Psoas muscle (tissue), 7 donors: ENCODE measurements at regions not wholly inside any gene's neighbourhood (a gene's known extent, or its start where the extent isn't known, plus 50 kb on each side); places are given as distances from the start of the nearest gene placed in this dataset.
A peak's percentile ranks its signal among the peaks of the same experiment; 100 is the strongest.

Source experiments
- ATAC-seq, 4 donors: fragments of 200-7000 bp; cut with Tn5 transposase; one replicate each; pipeline ENCODE4 v1.9.1; 2020; ENCODE audit warnings: moderate library complexity in 3 of 4, mild to moderate bottlenecking in 2 of 4
- DNase-seq, 2 donors: peaks; one replicate each; pipeline ENCODE4 v3.0.0-alpha.2; 2020
- H3K27ac ChIP-seq: fragments of 200-600 bp; one replicate; pipeline ENCODE4 v1.8.0; 2022
- H3K27me3 ChIP-seq, 3 donors: fragments of 200-600 bp in 1 of 3; one replicate each; pipeline versions ENCODE4 v1.6.1 to v1.8.0; 2013 to 2022; ENCODE audit warnings: low read length in 2 of 3, mild to moderate bottlenecking in 2 of 3, moderate library complexity in 1 of 3; ENCODE audit not compliant: insufficient read depth in 3 of 3
- H3K36me3 ChIP-seq, 2 donors: fragments of 200-600 bp in 1 of 2; one replicate each; pipeline versions ENCODE4 v1.6.1 to v1.8.0; 2013 to 2022; ENCODE audit warnings: low read depth in 1 of 2, mild to moderate bottlenecking in 1 of 2, moderate library complexity in 1 of 2; ENCODE audit not compliant: insufficient read depth in 1 of 2
- H3K4me1 ChIP-seq: fragments of 200-600 bp; one replicate; pipeline ENCODE4 v1.8.0; 2022
- H3K4me3 ChIP-seq: fragments of 200-600 bp; one replicate; pipeline ENCODE4 v1.8.0; 2022; ENCODE audit warnings: mild to moderate bottlenecking
- H3K9me3 ChIP-seq: fragments of 200-600 bp; one replicate; pipeline ENCODE4 v1.8.0; 2022
- WGBS, 3 donors: extraction: QIAGEN DNeasy Blood & Tissue Kit; methylation state at CpG; one replicate each; pipeline versions ENCODE4 v1.1.6 to v1.1.7; 2013; 5-methylcytosine and 5-hydroxymethylcytosine counted together
- intact Hi-C, 2 donors: fragments of 100-400 bp; cut with DNase I; formaldehyde crosslinking; loops; one replicate each; pipeline versions ENCODE4 v1.11.0 to v1.14.2; 2022
- TF ChIP-seq, protein P1 (sequence below): fragments of 200-600 bp; IDR thresholded peaks from one replicate; pipeline ENCODE4 v1.8.0; 2022; ENCODE audit warnings: antibody characterized with exemption
- donor health status: healthy with polysubstance abuse.
- donor health status: DM: no; HTN: no; CAD: no; lungs with moderate emphysema.
- donor health status: Bipolar disorder and iron deficiency.
- donor health status: healthy.
- donor health status: DM: yes; HTN: yes; CAD: no.
- donor health status: DM: no; HTN: no; CAD: no.
- donor health status: DM: yes; HTN: yes; CAD: no.

DNA sequence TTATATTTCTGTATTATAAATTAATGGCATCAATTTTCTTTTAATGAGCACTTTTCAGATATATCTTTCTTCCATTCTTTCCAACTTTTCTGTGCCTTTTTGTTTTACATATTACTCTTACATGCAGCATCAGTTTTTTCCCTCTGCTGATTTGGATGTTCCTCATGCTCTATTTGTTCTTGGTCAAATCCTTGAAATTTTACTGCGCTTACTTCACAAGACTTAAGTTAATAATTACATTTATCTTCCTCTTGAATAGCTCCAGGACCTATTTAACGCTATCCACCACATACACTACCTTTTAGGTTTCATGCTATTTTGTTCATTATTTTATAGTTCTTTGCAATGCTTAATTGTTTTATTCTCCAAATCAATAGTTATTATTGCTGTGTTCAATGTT is 97.6 kb upstream of the CTTNBP2 start:
- Histone ChIP-seq H3K27ac (no peak overlapping the region), H3K4me1 (no peaks in the 10 kb centered on the region), H3K27me3 (no peaks in the 10 kb centered on the region), H3K9me3 (no peaks in the 10 kb centered on the region), H3K4me3 (no peak overlapping the region), H3K36me3 (no peaks in the 10 kb centered on the region)
- intact Hi-C loops = no loop called here
- DNase-seq = no peak
- ATAC-seq = no peak
- WGBS, 3 donors = 88 to 95% (median 93%) methylated on average over 2 of the region's 2 CpGs
- TF ChIP-seq, protein P1, sequence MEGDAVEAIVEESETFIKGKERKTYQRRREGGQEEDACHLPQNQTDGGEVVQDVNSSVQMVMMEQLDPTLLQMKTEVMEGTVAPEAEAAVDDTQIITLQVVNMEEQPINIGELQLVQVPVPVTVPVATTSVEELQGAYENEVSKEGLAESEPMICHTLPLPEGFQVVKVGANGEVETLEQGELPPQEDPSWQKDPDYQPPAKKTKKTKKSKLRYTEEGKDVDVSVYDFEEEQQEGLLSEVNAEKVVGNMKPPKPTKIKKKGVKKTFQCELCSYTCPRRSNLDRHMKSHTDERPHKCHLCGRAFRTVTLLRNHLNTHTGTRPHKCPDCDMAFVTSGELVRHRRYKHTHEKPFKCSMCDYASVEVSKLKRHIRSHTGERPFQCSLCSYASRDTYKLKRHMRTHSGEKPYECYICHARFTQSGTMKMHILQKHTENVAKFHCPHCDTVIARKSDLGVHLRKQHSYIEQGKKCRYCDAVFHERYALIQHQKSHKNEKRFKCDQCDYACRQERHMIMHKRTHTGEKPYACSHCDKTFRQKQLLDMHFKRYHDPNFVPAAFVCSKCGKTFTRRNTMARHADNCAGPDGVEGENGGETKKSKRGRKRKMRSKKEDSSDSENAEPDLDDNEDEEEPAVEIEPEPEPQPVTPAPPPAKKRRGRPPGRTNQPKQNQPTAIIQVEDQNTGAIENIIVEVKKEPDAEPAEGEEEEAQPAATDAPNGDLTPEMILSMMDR = no peak

DNA sequence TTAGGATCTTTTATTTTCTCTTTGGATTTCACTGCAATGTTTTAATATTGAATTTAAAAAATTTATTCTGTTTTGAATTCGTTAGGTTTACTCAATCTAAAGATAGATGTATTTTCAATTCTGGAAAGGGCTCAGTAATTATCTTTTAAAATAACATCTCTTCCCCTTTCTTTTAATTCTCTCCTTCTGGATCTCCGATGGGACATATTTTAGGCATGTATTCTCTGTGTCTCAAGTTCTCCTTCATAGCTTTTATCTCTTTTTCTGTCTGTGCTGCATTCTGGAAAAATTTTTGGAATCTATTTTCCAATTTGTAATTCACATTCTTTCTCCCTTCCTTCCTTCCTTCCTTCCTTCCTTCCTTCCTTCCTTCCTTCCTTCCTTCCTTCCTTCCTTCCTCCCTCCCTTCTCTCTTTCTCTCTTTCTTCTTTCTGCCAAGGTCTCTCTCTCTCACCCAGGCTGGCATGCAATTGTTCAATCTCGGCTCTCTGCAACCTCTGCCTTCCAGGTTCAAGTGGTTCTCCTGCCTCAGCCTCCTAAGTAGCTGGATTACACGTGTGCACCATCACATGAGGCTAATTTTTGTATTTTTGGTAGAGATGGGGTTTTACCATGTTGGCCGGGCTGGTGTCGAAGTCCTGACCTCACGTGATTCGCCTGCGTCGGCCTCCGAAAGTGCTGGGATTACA is 98.5 kb upstream of the CTTNBP2 start:
- no peak overlapping the region for H3K27ac ChIP-seq
- no peak for DNase-seq
- no peaks in the 10 kb centered on the region for H3K9me3 ChIP-seq
- intact Hi-C loops = no loop called here
- 78 to 81% (median 80%) methylated on average over 11 of the region's 11 CpGs for WGBS, 3 donors
- H3K36me3 ChIP-seq = no peaks in the 10 kb centered on the region
- H3K4me3 ChIP-seq = no peak overlapping the region
- TF ChIP-seq, protein P1 = no peak
- no peaks in the 10 kb centered on the region for H3K4me1 ChIP-seq
- ATAC-seq = no peak
- H3K27me3 ChIP-seq = no peaks in the 10 kb centered on the region

DNA sequence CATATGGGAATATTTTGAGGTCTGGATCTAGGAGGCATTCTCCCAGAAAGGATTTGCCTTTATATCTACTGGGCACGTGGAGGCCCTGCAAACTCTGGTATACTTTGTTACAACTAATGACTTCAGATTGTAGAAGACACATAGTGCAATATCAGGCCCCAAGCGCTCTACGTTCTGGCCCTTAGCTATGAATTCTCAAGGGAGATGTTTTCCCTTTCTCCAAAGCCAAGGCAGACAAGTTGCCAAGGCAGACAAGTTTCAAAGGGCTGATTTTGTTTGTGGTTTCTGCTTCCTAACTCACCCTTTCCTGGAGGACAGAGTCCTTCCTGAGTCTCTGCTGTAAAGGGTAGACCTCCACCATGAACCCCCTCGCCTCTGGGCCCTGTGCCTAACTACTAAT is 99.4 kb upstream of the CTTNBP2 start:
- H3K27ac ChIP-seq = no peak overlapping the region
- WGBS, 3 donors = 31 to 44% (median 34%) methylated on average over 4 of the region's 4 CpGs
- ATAC-seq (peak in 1 of 4 donors; percentile 54), DNase-seq (no peak)
- H3K9me3 ChIP-seq = no peaks in the 10 kb centered on the region
- H3K4me1 ChIP-seq = no peaks in the 10 kb centered on the region
- no peak overlapping the region for H3K4me3 ChIP-seq
- intact Hi-C loops = no loop called here
- TF ChIP-seq, protein P1 = no peak
- H3K36me3 ChIP-seq = no peaks in the 10 kb centered on the region
- no peaks in the 10 kb centered on the region for H3K27me3 ChIP-seq

DNA sequence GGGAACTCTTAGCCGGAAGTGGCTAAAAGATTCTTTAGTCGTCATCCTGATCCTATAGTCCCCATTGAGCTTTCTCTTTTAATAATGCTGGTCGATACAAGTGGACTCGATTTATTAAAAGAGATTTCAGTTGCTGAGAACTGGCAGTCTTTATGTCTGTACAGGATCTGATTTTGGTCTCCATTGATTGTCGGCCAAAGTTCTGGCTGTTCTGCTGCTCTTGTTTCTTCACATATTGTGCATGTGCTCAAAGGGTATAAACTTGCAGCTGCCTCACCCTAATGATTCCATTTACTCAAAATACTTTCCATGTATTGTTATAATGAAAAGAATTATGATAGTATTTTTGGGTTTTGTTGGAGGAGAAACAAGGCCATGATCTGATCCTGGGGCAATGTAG is 100.7 kb upstream of the CTTNBP2 start:
- TF ChIP-seq, protein P1 = no peak
- Histone ChIP-seq H3K4me3 (no peak overlapping the region), H3K27me3 (no peaks in the 10 kb centered on the region), H3K4me1 (no peaks in the 10 kb centered on the region), H3K9me3 (no peaks in the 10 kb centered on the region), H3K27ac (no peak overlapping the region), H3K36me3 (no peaks in the 10 kb centered on the region)
- ATAC-seq (no peak), DNase-seq (no peak)
- 80 to 92% (median 88%) methylated on average over 5 of the region's 5 CpGs for WGBS, 3 donors
- intact Hi-C loops = no loop called here

DNA sequence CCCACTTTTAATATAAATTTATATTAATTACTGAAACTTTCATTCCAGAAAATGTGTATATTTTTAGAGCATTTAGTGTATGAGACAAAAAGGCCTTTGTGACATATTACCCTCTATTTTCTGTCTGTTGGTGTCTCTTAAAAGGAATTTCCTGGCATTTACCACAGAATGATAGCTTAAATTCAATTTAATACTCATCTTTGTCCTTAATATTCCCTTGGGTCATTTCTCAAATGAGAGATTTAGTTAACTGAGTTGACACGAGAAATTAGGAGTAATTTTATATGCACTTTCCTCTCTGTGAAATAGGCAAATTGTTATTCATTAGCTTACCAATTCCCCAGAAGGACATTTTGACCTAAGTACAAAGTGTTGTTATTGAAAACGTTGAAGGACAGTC is 101.7 kb upstream of the CTTNBP2 start:
- TF ChIP-seq, protein P1 = no peak
- DNase-seq = no peak
- intact Hi-C loops = no loop called here
- Histone ChIP-seq H3K4me1 (no peaks in the 10 kb centered on the region), H3K27me3 (no peaks in the 10 kb centered on the region), H3K9me3 (no peaks in the 10 kb centered on the region), H3K36me3 (no peaks in the 10 kb centered on the region), H3K4me3 (no peak overlapping the region), H3K27ac (no peak overlapping the region)
- WGBS, 3 donors = 41 to 45% (median 43%) methylated on average over 2 of the region's 2 CpGs
- ATAC-seq = no peak
